H4 (cell line): ENCODE measurements at regions not wholly inside any gene's neighbourhood (a gene's known extent, or its start where the extent isn't known, plus 50 kb on each side); places are given as distances from the start of the nearest gene placed in this dataset.

Experiments
- DNase-seq: peaks from one replicate; pipeline ENCODE4 v3.0.0-alpha.2; 2015; ENCODE audit warnings: low spot score

GRCh38 chr13:44093607-44094564 is 214.2 kb downstream of the LACC1 start:
- DNase-seq, result peak; percentile 18

- no peak for DNase-seq
These were observed 217.2 kb downstream of the LACC1 start for GRCh38 chr13:44096901-44097300.

- DNase-seq, result no peak
These were observed 218.9 kb downstream of the LACC1 start for GRCh38 chr13:44098559-44098958.

GRCh38 chr13:44101347-44102083 is 221.8 kb downstream of the LACC1 start:
- DNase-seq, result no peak

- DNase-seq, result no peak
These were observed 223.9 kb downstream of the LACC1 start for GRCh38 chr13:44103429-44104196.

GRCh38 chr13:44104197-44104490 is 224.4 kb downstream of the LACC1 start:
- no peak for DNase-seq

- no peak for DNase-seq
These were observed 225.3 kb downstream of the LACC1 start for GRCh38 chr13:44104969-44105368.

- DNase-seq, result no peak
These were observed 226.8 kb downstream of the LACC1 start for GRCh38 chr13:44106266-44107152.

- DNase-seq, result no peak
These were observed 227.8 kb downstream of the LACC1 start for GRCh38 chr13:44107357-44108121.

GRCh38 chr13:44108331-44108858 is 228.7 kb downstream of the LACC1 start:
- no peak for DNase-seq

- DNase-seq, result no peak
These were observed 230.5 kb downstream of the LACC1 start for GRCh38 chr13:44110091-44110621.

- DNase-seq, result no peak
These were observed 232.0 kb downstream of the LACC1 start for GRCh38 chr13:44111701-44112100.

GRCh38 chr13:44112700-44113329 is 233.1 kb downstream of the LACC1 start:
- no peak for DNase-seq

- DNase-seq, result peak; percentile 4
These were observed 237.0 kb downstream of the LACC1 start for GRCh38 chr13:44116562-44117332.

- peak; percentile 21 for DNase-seq
These were observed 237.6 kb downstream of the LACC1 start for GRCh38 chr13:44117351-44117750.

GRCh38 chr13:44117816-44118215 is 238.1 kb downstream of the LACC1 start:
- no peak for DNase-seq

- no peak for DNase-seq
These were observed 239.2 kb downstream of the LACC1 start for GRCh38 chr13:44118881-44119280.

GRCh38 chr13:44120043-44120442 is 240.3 kb downstream of the LACC1 start:
- no peak for DNase-seq
